ENCODE measurements at regions not wholly inside any gene's neighbourhood (a gene's known extent, or its start where the extent isn't known, plus 50 kb on each side); places are given as distances from the start of the nearest gene placed in this dataset.

- no peak for TF ChIP-seq CTCF (IDR thresholded peaks at IDR 0.05; ENCODE audit: low read length)
- TF ChIP-seq EZH2 (IDR thresholded peaks at IDR 0.05; ENCODE audit: borderline replicate concordance, low read length) = no peak
Observed at GRCh38 chr5:5726401-5726800, 303.9 kb downstream of the ICE1 start.
